ENCODE measurements at regions not wholly inside any gene's neighbourhood (a gene's known extent, or its start where the extent isn't known, plus 50 kb on each side); places are given as distances from the start of the nearest gene placed in this dataset.

GRCh38 chr2:217026569-217026968, 166.7 kb upstream of the TNP1 start:
- no peak overlapping the region for H3K27ac ChIP-seq (ENCODE audit: low read length)
- H3K9me3 ChIP-seq (ENCODE audit: control insufficient read depth, insufficient read depth, low read length) = no peaks in the 10 kb centered on the region
- WGBS (ENCODE audit: insufficient coverage, insufficient read length) = no CpG with 5 or more reads among the region's 3 CpGs
- H3K36me3 ChIP-seq (ENCODE audit: control insufficient read depth, insufficient read depth, low read length) = no peaks in the 10 kb centered on the region
- no peak for DNase-seq (ENCODE audit: low read depth, low spot score)
- no peaks in the 10 kb centered on the region for H3K4me1 ChIP-seq (ENCODE audit: control insufficient read depth, insufficient read depth, low read length)
- no peaks in the 10 kb centered on the region for H3K27me3 ChIP-seq (ENCODE audit: control insufficient read depth, insufficient read depth, low read length)
- no peak overlapping the region for H3K4me3 ChIP-seq (ENCODE audit: low read length)

GRCh38 chr2:217026161-217026560, 166.3 kb upstream of the TNP1 start:
- H3K9me3 ChIP-seq (ENCODE audit: control insufficient read depth, insufficient read depth, low read length) = no peaks in the 10 kb centered on the region
- no peak for DNase-seq (ENCODE audit: low read depth, low spot score)
- WGBS (ENCODE audit: insufficient coverage, insufficient read length) = no CpG with 5 or more reads among the region's 5 CpGs

GRCh38 chr2:217023611-217024010, 163.7 kb upstream of the TNP1 start:
- Histone ChIP-seq H3K4me3 (ENCODE audit: low read length) (no peak overlapping the region), H3K9me3 (ENCODE audit: control insufficient read depth, insufficient read depth, low read length) (no peaks in the 10 kb centered on the region), H3K27me3 (ENCODE audit: control insufficient read depth, insufficient read depth, low read length) (no peaks in the 10 kb centered on the region), H3K4me1 (ENCODE audit: control insufficient read depth, insufficient read depth, low read length) (no peaks in the 10 kb centered on the region), H3K27ac (ENCODE audit: low read length) (no peak overlapping the region), H3K36me3 (ENCODE audit: control insufficient read depth, insufficient read depth, low read length) (no peaks in the 10 kb centered on the region)
- no peak for DNase-seq (ENCODE audit: low read depth, low spot score)
- no CpG with 5 or more reads among the region's 2 CpGs for WGBS (ENCODE audit: insufficient coverage, insufficient read length)

More at GRCh38 chr2:217026161-217026560, 166.3 kb upstream of the TNP1 start:
- no peaks in the 10 kb centered on the region for H3K27me3 ChIP-seq (ENCODE audit: control insufficient read depth, insufficient read depth, low read length)
- no peak overlapping the region for H3K4me3 ChIP-seq (ENCODE audit: low read length)
- no peaks in the 10 kb centered on the region for H3K4me1 ChIP-seq (ENCODE audit: control insufficient read depth, insufficient read depth, low read length)
- H3K36me3 ChIP-seq (ENCODE audit: control insufficient read depth, insufficient read depth, low read length) = no peaks in the 10 kb centered on the region
- H3K27ac ChIP-seq (ENCODE audit: low read length) = no peak overlapping the region

GRCh38 chr2:217017456-217018252, 157.8 kb upstream of the TNP1 start:
- H3K9me3 ChIP-seq (ENCODE audit: control insufficient read depth, insufficient read depth, low read length) = no peaks in the 10 kb centered on the region
- no peak overlapping the region for H3K4me3 ChIP-seq (ENCODE audit: low read length)
- H3K27ac ChIP-seq (ENCODE audit: low read length) = no peak overlapping the region
- no peaks in the 10 kb centered on the region for H3K36me3 ChIP-seq (ENCODE audit: control insufficient read depth, insufficient read depth, low read length)
- no peaks in the 10 kb centered on the region for H3K4me1 ChIP-seq (ENCODE audit: control insufficient read depth, insufficient read depth, low read length)
- H3K27me3 ChIP-seq (ENCODE audit: control insufficient read depth, insufficient read depth, low read length) = no peaks in the 10 kb centered on the region
- WGBS (ENCODE audit: insufficient coverage, insufficient read length) = no CpG with 5 or more reads among the region's 9 CpGs
- no peak for DNase-seq (ENCODE audit: low read depth, low spot score)

- no peaks in the 10 kb centered on the region for H3K27me3 ChIP-seq (ENCODE audit: control insufficient read depth, insufficient read depth, low read length)
- WGBS (ENCODE audit: insufficient coverage, insufficient read length) = no CpG with 5 or more reads among the region's 7 CpGs
- no peak overlapping the region for H3K27ac ChIP-seq (ENCODE audit: low read length)
- H3K4me1 ChIP-seq (ENCODE audit: control insufficient read depth, insufficient read depth, low read length) = no peaks in the 10 kb centered on the region
- DNase-seq (ENCODE audit: low read depth, low spot score) = no peak
- H3K9me3 ChIP-seq (ENCODE audit: control insufficient read depth, insufficient read depth, low read length) = no peaks in the 10 kb centered on the region
- no peaks in the 10 kb centered on the region for H3K36me3 ChIP-seq (ENCODE audit: control insufficient read depth, insufficient read depth, low read length)
- no peak overlapping the region for H3K4me3 ChIP-seq (ENCODE audit: low read length)
Observed at GRCh38 chr2:217016796-217017419, 157.0 kb upstream of the TNP1 start.

- DNase-seq (ENCODE audit: low read depth, low spot score) = no peak
- no peak overlapping the region for H3K27ac ChIP-seq (ENCODE audit: low read length)
- H3K9me3 ChIP-seq (ENCODE audit: control insufficient read depth, insufficient read depth, low read length) = no peaks in the 10 kb centered on the region
Observed at GRCh38 chr2:217014328-217015105, 154.7 kb upstream of the TNP1 start.

GRCh38 chr2:217013926-217014325, 154.1 kb upstream of the TNP1 start:
- no peak overlapping the region for H3K4me3 ChIP-seq (ENCODE audit: low read length)
- H3K27ac ChIP-seq (ENCODE audit: low read length) = no peak overlapping the region
- no peaks in the 10 kb centered on the region for H3K27me3 ChIP-seq (ENCODE audit: control insufficient read depth, insufficient read depth, low read length)
- H3K36me3 ChIP-seq (ENCODE audit: control insufficient read depth, insufficient read depth, low read length) = no peaks in the 10 kb centered on the region
- no peaks in the 10 kb centered on the region for H3K9me3 ChIP-seq (ENCODE audit: control insufficient read depth, insufficient read depth, low read length)
- no peak for DNase-seq (ENCODE audit: low read depth, low spot score)
- WGBS (ENCODE audit: insufficient coverage, insufficient read length) = 100% methylated on average over 1 of the region's 3 CpGs
- H3K4me1 ChIP-seq (ENCODE audit: control insufficient read depth, insufficient read depth, low read length) = no peaks in the 10 kb centered on the region

More at GRCh38 chr2:217014328-217015105, 154.7 kb upstream of the TNP1 start:
- WGBS (ENCODE audit: insufficient coverage, insufficient read length) = no CpG with 5 or more reads among the region's 6 CpGs
- no peaks in the 10 kb centered on the region for H3K36me3 ChIP-seq (ENCODE audit: control insufficient read depth, insufficient read depth, low read length)
- H3K4me3 ChIP-seq (ENCODE audit: low read length) = no peak overlapping the region
- H3K27me3 ChIP-seq (ENCODE audit: control insufficient read depth, insufficient read depth, low read length) = no peaks in the 10 kb centered on the region
- no peaks in the 10 kb centered on the region for H3K4me1 ChIP-seq (ENCODE audit: control insufficient read depth, insufficient read depth, low read length)

- no CpG with 5 or more reads among the region's 4 CpGs for WGBS (ENCODE audit: insufficient coverage, insufficient read length)
- DNase-seq (ENCODE audit: low read depth, low spot score) = no peak
- no peaks in the 10 kb centered on the region for H3K36me3 ChIP-seq (ENCODE audit: control insufficient read depth, insufficient read depth, low read length)
- H3K27ac ChIP-seq (ENCODE audit: low read length) = no peak overlapping the region
- no peak overlapping the region for H3K4me3 ChIP-seq (ENCODE audit: low read length)
- no peaks in the 10 kb centered on the region for H3K4me1 ChIP-seq (ENCODE audit: control insufficient read depth, insufficient read depth, low read length)
- no peaks in the 10 kb centered on the region for H3K9me3 ChIP-seq (ENCODE audit: control insufficient read depth, insufficient read depth, low read length)
- no peaks in the 10 kb centered on the region for H3K27me3 ChIP-seq (ENCODE audit: control insufficient read depth, insufficient read depth, low read length)
Observed at GRCh38 chr2:217011576-217011975, 151.7 kb upstream of the TNP1 start.

GRCh38 chr2:217010173-217010572, 150.3 kb upstream of the TNP1 start:
- H3K27ac ChIP-seq (ENCODE audit: low read length) = no peak overlapping the region
- H3K9me3 ChIP-seq (ENCODE audit: control insufficient read depth, insufficient read depth, low read length) = no peaks in the 10 kb centered on the region
- no peaks in the 10 kb centered on the region for H3K27me3 ChIP-seq (ENCODE audit: control insufficient read depth, insufficient read depth, low read length)
- H3K4me1 ChIP-seq (ENCODE audit: control insufficient read depth, insufficient read depth, low read length) = no peaks in the 10 kb centered on the region
- H3K36me3 ChIP-seq (ENCODE audit: control insufficient read depth, insufficient read depth, low read length) = no peaks in the 10 kb centered on the region
- no CpG with 5 or more reads among the region's 3 CpGs for WGBS (ENCODE audit: insufficient coverage, insufficient read length)
- no peak overlapping the region for H3K4me3 ChIP-seq (ENCODE audit: low read length)
- no peak for DNase-seq (ENCODE audit: low read depth, low spot score)

- Histone ChIP-seq H3K9me3 (ENCODE audit: control insufficient read depth, insufficient read depth, low read length) (no peaks in the 10 kb centered on the region), H3K4me1 (ENCODE audit: control insufficient read depth, insufficient read depth, low read length) (no peaks in the 10 kb centered on the region), H3K27ac (ENCODE audit: low read length) (no peak overlapping the region), H3K4me3 (ENCODE audit: low read length) (no peak overlapping the region), H3K36me3 (ENCODE audit: control insufficient read depth, insufficient read depth, low read length) (no peaks in the 10 kb centered on the region), H3K27me3 (ENCODE audit: control insufficient read depth, insufficient read depth, low read length) (no peaks in the 10 kb centered on the region)
- no peak for DNase-seq (ENCODE audit: low read depth, low spot score)
- no CpG with 5 or more reads among the region's 2 CpGs for WGBS (ENCODE audit: insufficient coverage, insufficient read length)
Observed at GRCh38 chr2:217008794-217009193, 148.9 kb upstream of the TNP1 start.
